DOHH2 (cell line): ENCODE measurements at regions not wholly inside any gene's neighbourhood (a gene's known extent, or its start where the extent isn't known, plus 50 kb on each side); places are given as distances from the start of the nearest gene placed in this dataset.

Source experiments
- EZH2phosphoT487 ChIP-seq: fragments of 200-600 bp; sonication (generic); IDR thresholded peaks from 2 replicates; pipeline ENCODE4 v1.6.1; 2017; ENCODE audit warnings: borderline replicate concordance, mild to moderate bottlenecking, antibody characterized with exemption, low read length, moderate library complexity, mixed read lengths
- TF ChIP-seq, protein P1 (sequence below): fragments of 200-600 bp; sonication (generic); IDR thresholded peaks from one replicate; pipeline ENCODE4 v1.5.1; 2014; ENCODE audit warnings: antibody characterized with exemption, mild to moderate bottlenecking, low read depth, low read length; ENCODE audit not compliant: poor library complexity, severe bottlenecking

DNA sequence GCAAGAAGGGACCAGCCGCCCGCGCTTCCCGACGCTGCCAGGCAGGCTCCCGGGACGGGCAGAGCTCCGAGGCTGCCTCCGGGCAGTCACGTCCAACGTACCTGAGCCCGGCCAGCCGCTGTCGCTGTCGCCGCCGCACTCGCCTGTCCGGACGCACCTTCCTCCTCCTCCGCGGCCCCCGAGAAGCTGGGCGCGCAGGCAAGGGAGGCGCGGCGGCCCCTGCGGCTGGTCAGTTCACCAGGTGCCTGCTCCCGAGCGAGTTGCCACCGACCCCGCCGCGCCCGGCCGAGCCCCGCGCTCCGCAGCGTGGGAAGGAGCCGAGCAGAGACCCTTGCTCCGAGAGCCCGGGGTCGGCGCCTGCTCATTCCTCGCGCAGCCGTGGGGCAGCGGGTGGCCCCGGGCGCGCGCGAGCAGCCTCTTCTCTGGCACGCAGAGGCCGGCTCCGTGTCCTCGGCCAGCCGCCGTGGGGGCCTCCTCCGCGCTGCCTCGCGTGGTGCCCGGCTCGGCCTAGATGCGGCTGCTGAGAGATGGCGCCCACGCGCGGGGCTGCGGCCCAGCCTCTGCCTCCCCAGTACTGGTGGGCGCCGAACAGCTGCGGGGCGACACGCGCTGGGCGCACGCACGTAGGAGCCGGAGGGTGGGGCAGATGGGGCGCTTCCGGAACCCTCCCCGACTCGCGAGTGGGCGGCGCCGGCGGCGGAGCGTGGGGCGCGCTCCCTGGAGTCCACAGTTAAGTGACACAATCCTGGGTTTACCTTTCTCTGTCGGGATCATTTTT is 419.4 kb downstream of the UQCRFS1 start:
- TF ChIP-seq, protein P1, sequence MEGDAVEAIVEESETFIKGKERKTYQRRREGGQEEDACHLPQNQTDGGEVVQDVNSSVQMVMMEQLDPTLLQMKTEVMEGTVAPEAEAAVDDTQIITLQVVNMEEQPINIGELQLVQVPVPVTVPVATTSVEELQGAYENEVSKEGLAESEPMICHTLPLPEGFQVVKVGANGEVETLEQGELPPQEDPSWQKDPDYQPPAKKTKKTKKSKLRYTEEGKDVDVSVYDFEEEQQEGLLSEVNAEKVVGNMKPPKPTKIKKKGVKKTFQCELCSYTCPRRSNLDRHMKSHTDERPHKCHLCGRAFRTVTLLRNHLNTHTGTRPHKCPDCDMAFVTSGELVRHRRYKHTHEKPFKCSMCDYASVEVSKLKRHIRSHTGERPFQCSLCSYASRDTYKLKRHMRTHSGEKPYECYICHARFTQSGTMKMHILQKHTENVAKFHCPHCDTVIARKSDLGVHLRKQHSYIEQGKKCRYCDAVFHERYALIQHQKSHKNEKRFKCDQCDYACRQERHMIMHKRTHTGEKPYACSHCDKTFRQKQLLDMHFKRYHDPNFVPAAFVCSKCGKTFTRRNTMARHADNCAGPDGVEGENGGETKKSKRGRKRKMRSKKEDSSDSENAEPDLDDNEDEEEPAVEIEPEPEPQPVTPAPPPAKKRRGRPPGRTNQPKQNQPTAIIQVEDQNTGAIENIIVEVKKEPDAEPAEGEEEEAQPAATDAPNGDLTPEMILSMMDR = no peak
- no peak for TF ChIP-seq EZH2phosphoT487
